Activated naive CD4-positive, alpha-beta T cell treated with anti-CD3 and anti-CD28 coated beads, Interleukin-2, amount 50 U/mL, for 72 hours (primary cell): ENCODE measurements at regions not wholly inside any gene's neighbourhood (a gene's known extent, or its start where the extent isn't known, plus 50 kb on each side); places are given as distances from the start of the nearest gene placed in this dataset.
"Not testable (repeated sequence)": the region's sequence is repeated elsewhere in the genome, so short reads cannot be mapped to it uniquely, and the experiment has no call there.

ENCODE experiments used
- ATAC-seq, 2 donors: fragments of 150-1000 bp; cut with Tn5 transposase; 2 replicates each; pipeline ENCODE4 v1.10.0; 2021; ENCODE audit warnings: mild to moderate bottlenecking in 2 of 2, moderate library complexity in 2 of 2
- DNase-seq, 2 donors: peaks; one replicate each; pipeline ENCODE4 v3.0.0; 2021 to 2022; ENCODE audit warnings: low spot score in 2 of 2
- H3K27ac Mint-ChIP-seq, 2 donors: one replicate each; pipeline ENCODE4 v1.8.0; 2022; ENCODE audit warnings: mild to moderate bottlenecking in 2 of 2, mixed read lengths in 2 of 2
- H3K36me3 Mint-ChIP-seq, 2 donors: one replicate each; pipeline ENCODE4 v1.8.0; 2022; ENCODE audit warnings: mixed read lengths in 2 of 2
- H3K9me3 Mint-ChIP-seq, 2 donors: one replicate each; pipeline ENCODE4 v1.8.0; 2022; ENCODE audit warnings: mixed read lengths in 2 of 2

- Mint-ChIP-seq H3K36me3 (peaks cover 6 to 10% of the 10 kb centered on the region in 2 donors), H3K27ac (no peak overlapping the region), H3K9me3 (peaks cover 13 to 21% of the 10 kb centered on the region in 2 donors)
- DNase-seq: no peak
- no peak for ATAC-seq
Observed at GRCh38 chr14:104230946-104231345, 92.6 kb downstream of the KIF26A start.

- DNase-seq: no peak
- ATAC-seq: no peak
- Mint-ChIP-seq H3K9me3 (peaks cover 19 to 27% of the 10 kb centered on the region in 2 donors), H3K27ac (no peak overlapping the region), H3K36me3 (peaks cover 12 to 13% of the 10 kb centered on the region in 2 donors)
Observed at GRCh38 chr14:104232070-104232484, 93.7 kb downstream of the KIF26A start.

- ATAC-seq, H3K27ac Mint-ChIP-seq: not testable (repeated sequence)
- peaks cover 21 to 24% of the 10 kb centered on the region in 2 donors for H3K9me3 Mint-ChIP-seq
- peaks cover 19 to 21% of the 10 kb centered on the region in 2 donors for H3K36me3 Mint-ChIP-seq
- peak in 1 of 2 donors; percentile 14 for DNase-seq
Observed at GRCh38 chr14:104234007-104234786, 95.8 kb downstream of the KIF26A start.

- ATAC-seq: no peak
- Mint-ChIP-seq H3K9me3 (peaks cover 21 to 24% of the 10 kb centered on the region in 2 donors), H3K27ac (no peak overlapping the region), H3K36me3 (peaks cover 19 to 21% of the 10 kb centered on the region in 2 donors)
- peak in 1 of 2 donors; percentile 31 for DNase-seq
Observed at GRCh38 chr14:104235686-104236085, 97.3 kb downstream of the KIF26A start.

- Mint-ChIP-seq H3K9me3 (peaks cover 21 to 24% of the 10 kb centered on the region in 2 donors), H3K36me3 (peaks cover 19 to 21% of the 10 kb centered on the region in 2 donors), H3K27ac (no peak overlapping the region)
- no peak for ATAC-seq
- DNase-seq: no peak
Observed at GRCh38 chr14:104237651-104238423, 99.5 kb downstream of the KIF26A start.

GRCh38 chr14:104238424-104239184, 100.2 kb downstream of the KIF26A start:
- Mint-ChIP-seq H3K36me3 (peaks cover 15 to 21% of the 10 kb centered on the region in 2 donors), H3K27ac (no peak overlapping the region), H3K9me3 (peaks cover 16 to 20% of the 10 kb centered on the region in 2 donors)
- no peak for ATAC-seq
- peak in 1 of 2 donors; percentile 28 for DNase-seq

- DNase-seq: peak in 1 of 2 donors; percentile 41
Observed at GRCh38 chr14:104239185-104239775, 100.9 kb downstream of the KIF26A start.

GRCh38 chr14:104239861-104240301, 101.5 kb downstream of the KIF26A start:
- peaks cover 13 to 18% of the 10 kb centered on the region in 2 donors for H3K9me3 Mint-ChIP-seq
- DNase-seq: peak in 1 of 2 donors; percentile 48
- no peak for ATAC-seq
- H3K36me3 Mint-ChIP-seq: peaks cover 9 to 21% of the 10 kb centered on the region in 2 donors
- no peak overlapping the region for H3K27ac Mint-ChIP-seq

More at GRCh38 chr14:104239185-104239775, 100.9 kb downstream of the KIF26A start:
- peaks cover 9 to 21% of the 10 kb centered on the region in 2 donors for H3K36me3 Mint-ChIP-seq
- H3K27ac Mint-ChIP-seq: no peak overlapping the region
- peaks cover 13 to 18% of the 10 kb centered on the region in 2 donors for H3K9me3 Mint-ChIP-seq
- ATAC-seq: no peak

GRCh38 chr14:104240434-104241157, 102.2 kb downstream of the KIF26A start:
- H3K9me3 Mint-ChIP-seq: peaks cover 9 to 15% of the 10 kb centered on the region in 2 donors
- H3K27ac Mint-ChIP-seq: no peak overlapping the region

GRCh38 chr14:104243200-104243599, 104.8 kb downstream of the KIF26A start:
- Mint-ChIP-seq H3K9me3 (no peaks in the 10 kb centered on the region), H3K27ac (no peak overlapping the region), H3K36me3 (no peaks in the 10 kb centered on the region)
- no peak for DNase-seq
- no peak for ATAC-seq

More at GRCh38 chr14:104240434-104241157, 102.2 kb downstream of the KIF26A start:
- peaks cover 9 to 19% of the 10 kb centered on the region in 2 donors for H3K36me3 Mint-ChIP-seq
- DNase-seq (no peak), ATAC-seq (no peak)

GRCh38 chr14:104244221-104245011, 106.0 kb downstream of the KIF26A start:
- DNase-seq (no peak), ATAC-seq (no peak)
- H3K36me3 Mint-ChIP-seq: no peaks in the 10 kb centered on the region
- H3K27ac Mint-ChIP-seq: no peak overlapping the region
- no peaks in the 10 kb centered on the region for H3K9me3 Mint-ChIP-seq

GRCh38 chr14:104245075-104245474, 106.7 kb downstream of the KIF26A start:
- DNase-seq: no peak
- no peaks in the 10 kb centered on the region for H3K9me3 Mint-ChIP-seq
- no peak overlapping the region for H3K27ac Mint-ChIP-seq
- ATAC-seq: no peak
- H3K36me3 Mint-ChIP-seq: no peaks in the 10 kb centered on the region

- no peak for DNase-seq
- no peaks in the 10 kb centered on the region for H3K36me3 Mint-ChIP-seq
- H3K9me3 Mint-ChIP-seq: no peaks in the 10 kb centered on the region
- no peak for ATAC-seq
- H3K27ac Mint-ChIP-seq: no peak overlapping the region
Observed at GRCh38 chr14:104245723-104246122, 107.3 kb downstream of the KIF26A start.

- Mint-ChIP-seq H3K27ac (no peak overlapping the region), H3K9me3 (no peaks in the 10 kb centered on the region), H3K36me3 (no peaks in the 10 kb centered on the region)
- no peak for ATAC-seq
- DNase-seq: no peak
Observed at GRCh38 chr14:104246401-104247335, 108.3 kb downstream of the KIF26A start.
